HEK293T (cell line): ENCODE measurements at regions not wholly inside any gene's neighbourhood (a gene's known extent, or its start where the extent isn't known, plus 50 kb on each side); places are given as distances from the start of the nearest gene placed in this dataset.

ENCODE experiments used
- ARNT ChIP-seq: fragments of 450-650 bp; IDR thresholded peaks from 2 replicates; pipeline ENCODE4 v1.6.1; 2017; ENCODE audit warnings: mild to moderate bottlenecking
- BHLHE40 ChIP-seq: fragments of 450-650 bp; IDR thresholded peaks from 2 replicates; pipeline ENCODE4 v1.6.1; 2016; ENCODE audit warnings: mild to moderate bottlenecking, moderate library complexity, borderline replicate concordance
- ELF4 ChIP-seq: fragments of 450-650 bp; IDR thresholded peaks from 2 replicates; pipeline ENCODE4 v1.6.1; 2017; ENCODE audit warnings: antibody characterized with exemption
- FOXA1 ChIP-seq: fragments of 450-650 bp; IDR thresholded peaks from 2 replicates; pipeline ENCODE4 v1.6.1; 2016; ENCODE audit warnings: mild to moderate bottlenecking
- FOXK2 ChIP-seq: fragments of 450-650 bp; IDR thresholded peaks from 2 replicates; pipeline ENCODE4 v1.6.1; 2016; ENCODE audit warnings: mild to moderate bottlenecking
- FOXM1 ChIP-seq: fragments of 450-650 bp; IDR thresholded peaks from 2 replicates; pipeline ENCODE4 v1.6.1; 2017; ENCODE audit warnings: mild to moderate bottlenecking, borderline replicate concordance
- L3MBTL2 ChIP-seq: fragments of 450-650 bp; conservative IDR thresholded peaks from 2 replicates; pipeline ENCODE4 v1.6.1; 2016; ENCODE audit warnings: mild to moderate bottlenecking
- PKNOX1 ChIP-seq: fragments of 450-650 bp; IDR thresholded peaks from 2 replicates; pipeline ENCODE4 v1.6.1; 2016
- SP1 ChIP-seq: fragments of 450-650 bp; IDR thresholded peaks from 2 replicates; pipeline ENCODE4 v1.6.1; 2017
- SUZ12 ChIP-seq: fragments of 450-650 bp; IDR thresholded peaks from 2 replicates; pipeline ENCODE4 v1.6.1; 2016; ENCODE audit warnings: mild to moderate bottlenecking
- TARDBP ChIP-seq: fragments of 450-650 bp; IDR thresholded peaks from 2 replicates; pipeline ENCODE4 v1.6.1; 2016
- ZNF384 ChIP-seq: fragments of 450-650 bp; IDR thresholded peaks from 2 replicates; pipeline ENCODE4 v1.6.1; 2016

GRCh38 chr14:29075761-29076160 is 309.2 kb downstream of the FOXG1 start:
- no peak for TF ChIP-seq FOXM1
- no peak for TF ChIP-seq TARDBP
- TF ChIP-seq ELF4, result no peak
- no peak for TF ChIP-seq BHLHE40
- no peak for TF ChIP-seq SP1
- no peak for TF ChIP-seq ARNT
- TF ChIP-seq SUZ12, result no peak
- TF ChIP-seq FOXA1, result no peak
- TF ChIP-seq ZNF384, result no peak
- TF ChIP-seq FOXK2, result no peak
- TF ChIP-seq PKNOX1, result no peak
- TF ChIP-seq L3MBTL2, result no peak
